Inflammatory macrophage treated with lipopolysaccharide for 1 hour (primary cell): ENCODE measurements at regions not wholly inside any gene's neighbourhood (a gene's known extent, or its start where the extent isn't known, plus 50 kb on each side); places are given as distances from the start of the nearest gene placed in this dataset.

ENCODE experiments used
- DNase-seq, 2 donors: peaks; one replicate each; pipeline ENCODE4 v3.0.0-alpha.2; 2020 to 2022

- DNase-seq: no peak
These were observed 104.2 kb upstream of the DRD2 start for GRCh38 chr11:113579292-113579940.

- no peak for DNase-seq
These were observed 103.6 kb upstream of the DRD2 start for GRCh38 chr11:113578715-113579250.

DNA sequence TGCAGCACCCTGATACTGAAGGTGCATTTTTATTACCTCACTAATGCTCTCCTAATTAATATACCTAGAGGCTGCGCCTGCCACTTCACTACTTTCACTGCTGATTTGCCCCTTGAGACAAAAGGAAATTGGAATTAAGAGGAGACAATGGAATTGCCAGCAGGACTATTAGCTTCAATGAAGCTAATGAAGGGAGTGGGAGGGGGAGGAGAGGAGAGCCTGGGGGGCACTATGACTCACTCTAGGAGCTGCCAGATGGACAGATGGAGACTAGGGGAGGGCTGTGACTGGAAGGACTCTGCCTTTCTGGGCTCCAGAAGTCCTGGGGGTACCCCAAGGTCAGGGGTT lies 102.8 kb upstream of the DRD2 start:
- DNase-seq: no peak

- DNase-seq: no peak
These were observed 102.3 kb upstream of the DRD2 start for GRCh38 chr11:113577356-113578032.

- no peak for DNase-seq
These were observed 99.4 kb upstream of the DRD2 start for GRCh38 chr11:113574586-113574985.

GRCh38 chr11:113574171-113574570 lies 99.0 kb upstream of the DRD2 start:
- DNase-seq: no peak

DNA sequence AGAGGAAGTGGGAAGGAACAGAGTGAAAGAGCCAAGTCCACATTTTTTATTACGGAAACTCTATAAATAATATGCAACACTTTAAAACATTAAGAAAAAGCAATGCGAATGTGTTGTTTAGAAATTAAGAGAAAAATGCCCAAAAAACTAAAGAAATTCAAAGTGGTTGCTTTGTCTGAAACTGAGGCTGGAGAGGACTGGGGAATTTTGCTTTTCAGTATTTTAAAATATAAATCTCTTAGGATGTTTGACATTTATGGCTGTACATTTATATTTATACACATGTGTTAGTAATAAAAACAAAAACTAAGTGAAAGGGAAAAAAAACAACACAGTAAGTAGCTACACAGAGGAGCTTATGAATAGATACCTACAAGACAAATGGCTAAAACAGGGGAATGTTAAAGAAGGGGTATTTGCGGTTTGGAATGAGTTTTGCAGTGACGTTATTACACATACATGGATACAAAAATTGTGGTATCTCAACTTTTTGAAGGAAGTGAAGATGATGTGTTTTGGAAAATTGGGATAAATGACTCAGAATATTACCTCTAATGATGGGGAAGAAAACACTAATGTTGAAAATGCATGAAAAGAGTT lies 97.0 kb upstream of the DRD2 start:
- no peak for DNase-seq

GRCh38 chr11:113571531-113571930 lies 96.3 kb upstream of the DRD2 start:
- no peak for DNase-seq

GRCh38 chr11:113570906-113571305 lies 95.7 kb upstream of the DRD2 start:
- DNase-seq: no peak

- no peak for DNase-seq
These were observed 94.2 kb upstream of the DRD2 start for GRCh38 chr11:113569391-113569790.

DNA sequence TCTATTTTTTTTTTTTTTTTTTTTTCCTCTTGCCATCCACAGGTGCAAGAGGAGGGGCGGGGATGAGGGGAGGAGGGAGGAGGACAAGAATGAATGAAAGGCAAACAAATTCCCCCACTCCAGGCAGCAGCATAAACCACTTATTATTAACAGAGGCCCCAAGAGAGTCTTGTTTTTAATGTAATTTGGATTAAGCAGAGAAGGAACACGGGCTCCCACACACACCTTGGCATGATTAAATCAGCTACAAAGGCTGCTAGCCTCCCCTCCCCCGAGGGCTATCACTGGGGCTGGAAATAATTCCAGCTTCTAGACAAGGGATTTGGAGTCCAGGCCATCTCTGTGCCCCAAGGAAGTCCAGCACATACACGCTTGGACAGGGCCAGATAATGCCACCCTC lies 93.4 kb upstream of the DRD2 start:
- no peak for DNase-seq

DNA sequence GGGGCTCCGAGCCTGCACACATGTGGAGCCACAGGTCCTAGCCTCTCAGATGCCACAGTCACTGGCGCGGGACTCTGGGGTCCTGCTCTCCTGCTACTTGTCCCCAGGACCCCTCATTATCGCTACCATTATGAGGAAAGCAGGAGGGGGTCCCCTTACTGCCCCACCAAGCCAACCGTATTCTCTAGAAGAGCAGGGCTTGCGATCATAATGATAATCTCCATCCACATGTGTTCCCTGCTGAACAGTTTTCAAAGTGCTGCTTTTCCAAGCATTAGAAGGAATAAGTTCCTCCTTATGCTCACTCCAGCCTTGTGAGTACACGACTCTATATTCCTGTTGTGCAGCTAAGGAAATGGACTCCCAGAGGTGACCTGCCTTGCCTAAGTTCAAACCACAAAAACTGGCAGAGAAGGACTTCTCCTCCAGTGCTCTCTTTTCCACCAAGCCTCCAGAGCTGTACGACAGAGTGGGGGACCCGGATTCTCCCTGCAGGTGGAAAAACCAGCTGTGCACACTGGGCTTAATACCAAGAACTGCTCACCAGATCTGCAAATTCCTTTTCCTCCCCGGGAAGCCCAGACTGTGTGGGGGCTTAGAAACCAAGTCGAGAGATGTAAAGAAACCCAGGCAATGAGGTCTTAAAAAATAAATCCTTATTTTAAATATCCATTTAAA lies 92.8 kb upstream of the DRD2 start:
- no peak for DNase-seq

DNA sequence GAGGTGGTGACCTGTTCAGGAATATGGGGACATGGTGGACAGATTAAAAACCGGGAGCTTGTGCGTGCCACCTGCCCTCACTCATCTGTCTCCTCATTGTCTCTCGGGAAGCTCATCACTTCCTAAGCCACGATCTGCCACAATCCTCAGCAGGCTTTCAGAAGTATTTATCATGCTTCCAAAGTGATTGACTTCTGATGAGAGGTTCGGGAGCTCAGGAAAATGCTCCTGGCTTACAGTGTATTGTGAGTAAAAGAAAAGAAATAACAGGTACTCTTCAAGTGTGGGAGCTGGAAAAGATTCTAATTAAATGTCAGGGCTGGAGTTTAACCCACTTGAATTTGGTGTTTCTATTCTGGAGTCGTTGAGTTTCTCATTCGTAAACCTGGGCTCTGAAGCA lies 91.9 kb upstream of the DRD2 start:
- DNase-seq: no peak

DNA sequence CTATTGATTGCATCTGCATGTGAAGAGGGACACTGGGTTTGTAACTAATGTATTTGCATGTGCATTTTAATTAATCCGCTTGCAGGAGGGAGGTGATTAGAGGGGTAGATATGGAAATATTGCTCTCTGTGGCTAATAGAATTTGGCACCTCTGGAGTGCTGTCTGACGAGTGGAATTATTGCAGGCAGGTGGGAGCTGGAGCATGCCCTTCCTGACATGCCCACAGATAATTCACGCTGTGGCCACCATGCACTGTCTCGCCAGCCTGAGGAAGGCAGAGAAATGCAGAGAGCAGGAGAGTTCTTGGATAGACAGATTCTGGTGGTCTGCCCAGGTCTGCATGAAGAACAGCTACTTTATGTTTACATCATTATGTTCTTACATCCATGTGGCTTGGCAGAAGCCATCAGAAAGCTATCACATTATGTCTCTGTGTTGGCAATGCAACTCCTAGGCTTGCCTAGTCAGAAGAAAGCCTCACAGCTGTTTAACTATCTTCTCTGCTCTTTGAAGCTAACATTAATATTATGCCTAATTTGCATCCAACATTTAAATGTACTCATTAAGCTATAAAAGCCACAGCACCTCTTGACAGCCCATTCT lies 89.4 kb upstream of the DRD2 start:
- DNase-seq: no peak

- no peak for DNase-seq
These were observed 88.7 kb upstream of the DRD2 start for GRCh38 chr11:113563766-113564526.

DNA sequence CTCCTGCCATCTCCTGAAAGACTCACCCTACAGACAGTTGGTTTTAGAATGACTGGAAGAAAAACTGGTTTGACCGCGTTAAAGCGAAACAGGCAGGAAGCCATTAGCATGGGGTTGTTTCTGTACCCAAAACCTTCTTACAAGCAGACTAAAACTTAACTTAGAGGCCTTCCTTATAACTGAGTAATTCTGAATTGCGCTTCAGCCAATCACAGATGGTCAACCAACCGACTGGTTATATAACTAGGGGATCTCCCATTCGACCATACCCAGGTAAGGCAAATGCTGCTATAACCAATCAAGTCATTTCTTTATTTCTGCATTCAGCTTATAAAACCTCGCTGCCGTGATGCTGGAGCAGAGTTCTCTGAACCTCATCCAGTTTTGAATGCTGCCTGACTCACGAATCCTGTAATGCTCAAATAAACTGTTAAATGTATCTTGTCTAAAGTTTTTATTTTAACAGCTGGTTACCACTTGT lies 87.8 kb upstream of the DRD2 start:
- no peak for DNase-seq

DNA sequence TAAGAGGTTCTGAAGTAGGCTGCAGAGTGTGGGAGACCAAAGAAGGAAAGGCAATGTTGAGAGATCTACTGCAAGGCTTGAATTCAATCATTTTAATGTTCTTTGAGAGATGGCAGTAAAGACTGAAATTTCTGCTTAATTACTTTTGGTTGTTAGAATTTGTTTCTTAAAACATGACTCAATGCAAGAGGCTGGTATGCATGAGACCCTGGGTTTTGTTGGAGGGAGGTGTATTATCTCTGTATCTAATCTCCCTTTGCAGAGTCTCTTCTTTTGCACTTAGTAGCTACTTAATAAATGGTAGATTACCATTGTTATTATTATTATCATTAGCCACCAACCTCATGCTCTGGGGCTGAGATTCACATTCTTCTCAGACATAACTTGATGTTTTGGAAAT lies 87.4 kb upstream of the DRD2 start:
- DNase-seq: no peak

DNA sequence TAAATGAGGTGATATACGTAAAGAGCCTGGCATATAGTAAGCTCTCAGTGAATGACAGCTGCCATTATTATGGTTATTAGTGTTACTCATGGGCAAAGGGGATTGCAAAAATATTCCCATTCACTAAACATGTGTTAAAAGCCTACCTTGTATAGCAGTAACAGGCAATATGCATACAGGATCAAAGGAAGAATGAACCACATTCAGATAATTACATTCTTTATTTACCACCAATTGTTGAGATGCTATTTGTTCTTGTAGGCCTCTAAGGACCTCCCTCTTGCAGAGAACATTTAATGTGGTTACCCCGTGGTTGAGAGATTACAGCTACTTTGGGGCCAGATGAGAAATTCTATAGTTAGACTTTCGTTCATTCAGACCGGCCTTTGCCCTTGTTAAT lies 82.7 kb upstream of the DRD2 start:
- no peak for DNase-seq

- no peak for DNase-seq
These were observed 80.8 kb upstream of the DRD2 start for GRCh38 chr11:113556036-113556435.

DNA sequence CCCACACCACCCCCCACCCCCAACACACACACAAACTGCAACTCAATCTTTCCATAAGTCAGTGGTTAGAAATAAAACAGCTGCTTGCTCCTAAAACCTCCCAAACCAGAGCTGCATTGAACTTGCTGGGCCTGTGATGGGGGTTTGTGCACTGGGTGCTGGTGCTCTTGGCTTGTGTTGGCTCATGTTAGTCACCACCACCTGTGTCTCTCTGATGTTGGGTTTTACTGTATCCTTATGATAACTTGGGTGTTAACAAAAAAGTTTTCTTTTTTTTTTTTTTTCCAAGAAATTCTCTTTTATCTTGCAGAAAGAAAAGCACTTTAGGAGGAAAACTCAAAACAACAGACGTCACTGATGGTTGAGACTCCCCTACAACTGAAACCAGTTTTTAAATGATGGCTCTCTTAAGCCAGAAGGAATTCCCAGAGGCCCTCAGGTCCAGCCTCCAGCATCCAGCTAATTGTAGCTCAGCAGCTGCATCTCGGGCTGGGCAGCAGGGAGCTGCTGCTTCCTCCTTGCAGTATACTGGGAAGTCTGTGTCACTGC lies 79.9 kb upstream of the DRD2 start:
- no peak for DNase-seq

GRCh38 chr11:113554526-113554925 lies 79.3 kb upstream of the DRD2 start:
- no peak for DNase-seq

- DNase-seq: no peak
These were observed 78.7 kb upstream of the DRD2 start for GRCh38 chr11:113553915-113554314.
